CD4-positive, alpha-beta T cell treated with Interleukin-17A for 4 hours (primary cell): ENCODE measurements at regions not wholly inside any gene's neighbourhood (a gene's known extent, or its start where the extent isn't known, plus 50 kb on each side); places are given as distances from the start of the nearest gene placed in this dataset.

Experiments used
- DNase-seq: peaks from one replicate; pipeline ENCODE4 v3.0.0-alpha.2; 2020; ENCODE audit warnings: mixed read lengths

- DNase-seq, result no peak
Observed at GRCh38 chr3:23665741-23666140, 140.0 kb upstream of the UBE2E1 start.

- DNase-seq, result no peak
Observed at GRCh38 chr3:23666818-23667217, 138.9 kb upstream of the UBE2E1 start.

- no peak for DNase-seq
Observed at GRCh38 chr3:23667536-23668429, 138.0 kb upstream of the UBE2E1 start.

- DNase-seq, result no peak
Observed at GRCh38 chr3:23668430-23668904, 137.3 kb upstream of the UBE2E1 start.

GRCh38 chr3:23669541-23670255, 136.1 kb upstream of the UBE2E1 start:
- DNase-seq, result no peak

- no peak for DNase-seq
Observed at GRCh38 chr3:23671851-23672589, 133.7 kb upstream of the UBE2E1 start.

GRCh38 chr3:23672628-23673027, 133.1 kb upstream of the UBE2E1 start:
- no peak for DNase-seq

GRCh38 chr3:23675010-23675409, 130.7 kb upstream of the UBE2E1 start:
- no peak for DNase-seq

- no peak for DNase-seq
Observed at GRCh38 chr3:23676093-23676492, 129.7 kb upstream of the UBE2E1 start.

GRCh38 chr3:23682646-23683045, 123.1 kb upstream of the UBE2E1 start:
- DNase-seq, result no peak

GRCh38 chr3:23685541-23686258, 120.1 kb upstream of the UBE2E1 start:
- DNase-seq, result no peak

- no peak for DNase-seq
Observed at GRCh38 chr3:23686519-23686918, 119.2 kb upstream of the UBE2E1 start.

GRCh38 chr3:23691357-23691895, 114.3 kb upstream of the UBE2E1 start:
- DNase-seq, result no peak

GRCh38 chr3:23696842-23697241, 108.9 kb upstream of the UBE2E1 start:
- DNase-seq, result no peak

GRCh38 chr3:23697416-23697815, 108.3 kb upstream of the UBE2E1 start:
- DNase-seq, result no peak

GRCh38 chr3:23698652-23699313, 107.0 kb upstream of the UBE2E1 start:
- DNase-seq, result no peak

GRCh38 chr3:23700616-23701015, 105.1 kb upstream of the UBE2E1 start:
- DNase-seq, result no peak

- no peak for DNase-seq
Observed at GRCh38 chr3:23701716-23702597, 103.8 kb upstream of the UBE2E1 start.

- DNase-seq, result no peak
Observed at GRCh38 chr3:23704298-23704697, 101.5 kb upstream of the UBE2E1 start.

GRCh38 chr3:23706111-23706510, 99.6 kb upstream of the UBE2E1 start:
- no peak for DNase-seq

- no peak for DNase-seq
Observed at GRCh38 chr3:23709987-23710386, 95.8 kb upstream of the UBE2E1 start.
